NCI-H748 (cell line): ENCODE measurements at regions not wholly inside any gene's neighbourhood (a gene's known extent, or its start where the extent isn't known, plus 50 kb on each side); places are given as distances from the start of the nearest gene placed in this dataset.
"Not testable (repeated sequence)": the region's sequence is repeated elsewhere in the genome, so short reads cannot be mapped to it uniquely, and the experiment has no call there.

Experiments used
- DNase-seq: peaks from one replicate; lab custom pipeline; 2025; ENCODE audit not compliant: unreplicated experiment; lab: John Stamatoyannopoulos, UW

DNA sequence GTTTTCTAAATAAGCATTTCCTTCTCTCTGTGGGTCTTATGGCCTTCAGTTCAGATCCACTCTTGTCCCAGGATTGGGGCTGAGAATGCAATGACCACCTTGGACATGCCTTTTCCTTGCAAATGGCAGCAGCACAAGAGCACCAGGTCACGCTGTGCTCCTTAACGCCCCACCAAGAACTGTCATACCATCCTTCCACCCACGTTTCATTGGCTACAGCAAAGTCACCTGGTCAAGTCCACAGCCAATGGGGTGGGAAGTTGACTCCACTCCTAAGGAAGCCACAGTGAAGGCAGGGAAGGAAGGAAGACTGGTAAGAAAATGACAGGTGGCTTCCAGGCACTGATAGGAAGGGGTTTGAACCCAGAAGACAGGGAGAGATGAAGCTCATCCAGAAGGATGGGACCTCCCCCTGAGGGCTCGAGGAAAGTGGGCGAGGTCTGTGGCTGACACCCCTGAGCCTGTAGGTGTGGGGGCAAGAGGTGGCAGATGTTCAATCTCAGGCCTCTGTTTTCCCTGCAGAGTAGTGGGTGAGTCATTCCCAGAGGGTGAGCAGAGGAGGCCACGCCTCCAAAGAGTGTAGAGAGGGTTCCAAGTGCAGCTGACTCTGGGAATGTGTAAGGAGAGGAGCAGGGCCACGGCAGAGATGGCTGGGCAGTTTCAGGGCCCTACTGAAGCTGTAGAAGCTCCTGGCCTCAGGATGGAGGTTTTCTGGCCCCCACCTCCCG is 113.5 kb upstream of the VRK1 start:
- no peak for DNase-seq

DNA sequence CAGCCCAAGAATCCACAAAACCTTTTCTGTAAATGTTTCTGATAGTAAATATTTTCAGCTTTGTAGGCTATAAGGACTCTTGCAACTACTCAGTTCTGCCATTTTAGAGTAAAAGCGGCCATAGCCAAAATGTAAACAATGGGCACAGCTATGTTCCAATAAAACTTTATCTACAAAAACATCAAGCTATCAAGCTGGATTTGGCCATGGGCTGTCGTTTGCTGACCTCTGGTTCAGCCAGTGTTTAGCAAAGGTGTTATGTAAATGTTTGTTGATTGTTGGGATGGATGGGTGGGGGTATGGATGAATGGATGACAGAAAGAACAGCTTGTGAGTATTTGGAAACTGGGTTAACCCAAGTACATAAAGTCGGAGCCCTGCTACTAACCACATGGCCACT is 111.1 kb upstream of the VRK1 start:
- DNase-seq = peak; percentile 21

DNA sequence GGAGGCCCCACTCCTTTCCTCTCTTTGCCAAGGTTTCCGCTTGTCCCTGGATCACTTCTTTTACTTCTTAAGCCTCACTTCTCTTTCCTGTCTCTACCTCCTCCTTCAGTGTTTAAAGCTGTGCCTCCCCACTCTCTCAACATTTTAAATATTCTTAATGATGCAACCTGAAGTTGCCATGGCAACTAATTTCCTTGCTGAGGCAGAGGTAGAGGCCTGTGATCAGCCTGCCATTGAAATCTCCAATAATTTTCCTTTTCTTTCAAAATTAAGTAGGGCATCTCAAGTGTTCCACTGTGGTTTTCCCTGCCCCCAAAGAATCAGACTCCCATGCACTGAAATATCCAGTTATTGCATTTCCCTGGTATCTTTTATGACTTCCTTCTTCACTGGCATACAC is 108.6 kb upstream of the VRK1 start:
- peak; percentile 56 for DNase-seq

DNA sequence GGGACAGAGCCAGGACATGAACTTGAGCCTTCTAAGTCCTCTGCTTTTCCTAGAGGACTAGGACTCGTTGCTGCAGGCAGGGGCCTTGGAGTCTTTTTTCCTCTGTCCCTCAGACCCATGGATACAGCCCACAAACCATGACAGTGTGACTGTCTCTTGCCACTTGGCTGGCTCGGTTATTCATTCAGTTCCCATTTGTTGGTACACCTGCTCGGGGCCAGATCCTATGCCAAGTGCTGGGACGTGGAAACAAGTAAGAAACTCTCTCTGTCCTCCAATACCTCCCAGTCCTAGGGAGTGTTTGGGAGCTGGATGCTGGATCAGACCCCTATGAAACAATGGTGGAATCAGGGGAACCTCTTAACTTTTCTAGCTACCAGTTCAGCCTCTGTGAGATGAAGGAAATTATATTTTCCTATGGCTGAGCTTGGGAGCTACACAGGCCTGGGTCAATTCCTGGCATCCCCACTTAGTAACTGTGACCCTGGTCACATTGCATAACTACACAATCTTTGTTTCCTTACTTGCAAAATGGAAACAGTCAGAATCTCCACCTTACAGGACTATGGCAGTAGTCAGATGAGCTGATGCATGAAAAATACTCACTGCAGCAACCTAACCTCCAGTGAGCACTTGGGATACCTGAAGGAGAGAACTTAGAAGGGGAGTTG is 106.3 kb upstream of the VRK1 start:
- DNase-seq = no peak

DNA sequence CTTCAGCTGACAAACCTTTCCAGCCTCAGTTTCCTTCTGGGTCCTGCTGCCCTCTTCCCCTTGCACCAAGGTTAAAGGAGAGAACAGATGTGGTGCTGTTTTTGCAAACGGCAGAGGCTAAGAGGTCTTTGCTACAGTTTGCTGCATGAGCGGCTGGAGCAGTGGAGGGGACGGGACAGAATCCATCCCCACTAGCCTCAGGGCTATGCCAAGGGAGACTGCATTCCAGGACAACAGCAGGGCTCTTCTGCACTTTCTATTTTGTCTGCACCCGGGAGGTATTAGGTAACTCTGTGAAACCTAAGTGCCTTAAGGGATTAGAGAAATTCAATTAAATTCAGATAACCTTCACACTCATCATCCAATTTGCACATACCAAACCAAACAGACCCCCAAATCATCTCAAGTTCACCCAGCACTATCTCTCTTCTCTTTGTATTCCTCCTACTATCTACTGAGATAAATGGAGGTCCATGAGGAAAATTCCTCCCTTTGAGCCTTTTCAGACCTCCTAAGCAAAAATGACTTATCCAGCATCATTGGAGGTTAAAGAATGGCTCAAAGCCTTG is 103.8 kb upstream of the VRK1 start:
- DNase-seq = no peak

DNA sequence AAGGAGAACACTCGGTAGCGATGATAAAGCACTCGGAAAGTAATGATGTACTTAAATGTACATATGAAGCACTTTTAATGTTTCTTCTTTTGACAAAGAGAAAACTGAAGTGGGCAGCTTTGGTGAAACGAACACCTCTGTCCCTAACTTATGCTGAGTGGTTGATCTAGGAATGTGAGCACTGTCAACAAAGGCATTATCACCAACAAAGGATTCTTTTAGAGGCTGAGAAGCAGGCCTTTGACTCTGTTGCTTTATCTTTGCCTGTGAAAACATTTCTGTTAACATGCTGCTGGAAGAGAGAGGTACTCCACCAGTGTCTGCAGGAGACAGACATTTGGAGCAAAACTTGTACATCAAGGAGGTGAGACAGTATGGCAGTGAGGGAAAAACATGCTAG is 103.2 kb upstream of the VRK1 start:
- DNase-seq = no peak

DNA sequence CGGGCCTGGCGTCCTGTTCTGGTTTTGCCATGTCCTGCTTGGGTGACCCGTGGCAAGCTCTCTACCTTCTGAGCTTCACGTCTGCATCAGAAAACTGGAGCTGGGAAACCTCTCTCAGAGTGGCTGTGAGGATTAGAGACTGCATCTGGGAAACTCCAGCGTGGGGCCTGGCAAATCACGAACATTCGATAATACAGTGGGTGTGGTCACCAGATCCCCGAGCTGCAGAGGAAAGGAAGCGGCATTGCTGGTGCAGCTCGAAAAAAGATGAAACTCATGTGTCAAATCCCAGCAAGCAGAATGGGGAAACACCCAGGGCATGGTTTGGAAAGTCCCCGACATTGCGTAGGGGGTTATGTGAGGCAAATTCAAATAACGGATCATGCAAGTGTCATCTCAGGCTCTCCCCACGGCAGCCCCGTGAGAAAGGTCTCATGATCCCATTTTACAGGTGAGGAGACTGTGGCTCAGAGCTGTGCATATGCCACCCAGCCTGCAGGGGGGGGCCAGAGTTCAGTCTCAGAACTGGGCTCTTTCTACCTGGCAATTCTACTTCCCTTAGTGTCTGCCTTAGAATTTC is 98.1 kb upstream of the VRK1 start:
- DNase-seq = no peak

DNA sequence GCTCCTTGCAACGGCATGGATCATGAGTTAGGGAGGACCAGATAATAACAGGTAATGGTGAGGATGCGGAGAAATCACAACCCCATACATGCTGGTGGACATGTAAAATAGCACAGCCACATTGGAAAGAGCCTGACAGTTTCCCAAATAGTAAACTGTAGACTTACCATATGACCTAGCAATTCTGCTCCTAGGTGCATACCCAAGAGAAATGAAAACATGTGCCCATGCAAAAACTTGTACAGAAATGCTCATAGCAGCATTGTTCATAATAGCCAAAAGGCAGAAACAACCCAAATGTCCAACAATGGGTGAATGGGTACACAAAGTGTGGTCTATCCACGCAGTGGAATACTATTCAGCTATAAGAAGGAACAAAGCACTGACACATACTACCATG is 97.5 kb upstream of the VRK1 start:
- DNase-seq = no peak

DNA sequence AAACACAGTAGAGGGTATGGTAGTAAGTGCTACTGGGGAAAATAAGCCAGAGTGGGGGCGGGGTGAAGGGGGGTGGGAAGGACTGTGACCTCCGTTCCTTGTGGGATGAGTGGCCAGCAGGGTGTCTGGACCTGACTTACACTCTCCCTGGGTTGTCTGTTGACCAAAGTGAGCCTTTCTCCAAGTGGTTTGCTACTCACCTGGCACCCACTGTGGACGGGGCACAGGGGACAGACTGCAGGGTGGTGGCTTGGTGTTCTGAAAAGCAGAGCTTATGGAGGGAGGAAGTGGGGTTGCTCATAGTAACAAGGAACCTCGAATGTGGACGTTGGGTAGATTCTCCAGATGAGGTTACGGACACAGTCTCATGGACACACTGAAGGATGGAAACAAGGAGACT is 94.4 kb upstream of the VRK1 start:
- DNase-seq = no peak

DNA sequence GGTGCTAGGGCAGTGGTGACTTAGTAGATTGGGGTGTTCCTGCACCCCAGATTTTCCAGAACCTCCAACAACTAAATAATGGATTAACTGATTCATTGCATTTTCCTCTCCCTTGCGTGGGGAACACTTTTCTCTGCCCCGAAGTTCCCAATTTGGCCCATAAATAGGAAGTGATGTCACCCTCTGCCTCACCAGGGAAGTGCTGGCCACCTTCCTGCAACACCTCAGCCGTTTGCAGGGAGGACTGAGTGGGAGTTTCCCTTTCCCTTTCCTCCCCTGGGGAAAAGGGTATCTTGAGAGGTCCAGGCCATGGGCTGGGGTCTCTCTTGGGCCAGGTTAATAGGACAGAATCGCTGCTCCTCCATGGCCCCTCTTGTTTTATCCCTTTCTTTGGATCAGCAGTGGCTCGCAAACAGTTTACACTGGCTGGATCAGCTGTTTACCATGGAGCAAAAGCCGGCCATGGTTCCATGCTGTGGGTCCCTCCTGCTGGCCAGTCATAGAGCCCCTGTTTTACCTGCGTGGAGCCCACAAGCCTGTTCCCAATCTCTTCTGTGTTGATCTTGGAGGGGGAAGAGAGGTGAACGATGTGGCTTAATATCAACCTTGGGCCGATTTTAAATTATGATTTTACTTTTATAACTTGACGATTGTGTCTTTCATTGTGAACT is 91.6 kb upstream of the VRK1 start:
- DNase-seq = no peak

DNA sequence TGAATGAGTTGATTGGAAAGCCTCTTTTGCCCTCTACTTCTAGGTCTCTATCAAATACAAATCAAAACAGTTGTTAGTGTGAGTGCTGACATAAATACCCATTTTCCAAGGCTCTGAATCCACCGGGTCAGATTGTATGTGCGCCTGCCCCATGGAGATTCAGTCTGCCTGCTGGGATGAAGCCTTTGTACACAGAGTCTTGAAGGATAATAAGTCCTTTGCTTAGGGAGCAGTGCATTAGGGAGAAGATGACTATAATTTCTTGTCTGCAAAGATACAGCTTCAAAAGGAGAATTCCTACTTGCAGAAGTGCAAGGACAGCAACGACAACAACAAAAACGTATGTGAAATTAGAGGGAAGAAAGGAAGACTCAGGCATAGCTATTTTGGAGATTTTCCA is 90.3 kb upstream of the VRK1 start:
- DNase-seq = no peak

DNA sequence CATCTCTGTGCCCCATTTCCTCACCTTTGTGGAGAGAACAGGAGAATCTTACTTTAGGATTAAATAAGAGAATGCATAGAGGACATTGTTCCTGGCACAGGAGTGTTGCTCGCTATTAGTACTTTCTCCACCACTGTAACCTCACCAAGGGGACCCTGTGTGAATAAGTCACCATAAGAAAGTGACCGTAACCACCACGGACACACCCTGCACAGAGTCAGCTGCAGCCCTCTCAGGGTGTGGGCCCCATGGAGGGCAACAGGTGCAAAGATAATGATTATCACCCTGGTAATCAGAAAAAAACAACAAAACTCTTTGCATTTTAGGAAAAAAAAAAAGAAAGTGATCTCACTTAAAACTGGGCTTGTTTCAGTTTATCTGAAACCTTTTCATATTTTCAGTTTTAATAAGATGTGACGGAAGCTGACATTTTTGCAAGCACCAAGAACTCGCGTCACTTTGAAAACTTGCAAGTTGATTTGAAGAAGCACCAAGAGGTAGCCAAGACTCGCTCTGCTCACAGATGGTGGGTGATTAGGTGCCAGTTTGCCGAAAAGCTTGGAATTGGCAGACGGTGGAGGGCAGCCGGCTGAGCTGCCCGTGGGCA is 87.0 kb upstream of the VRK1 start:
- DNase-seq = no peak

DNA sequence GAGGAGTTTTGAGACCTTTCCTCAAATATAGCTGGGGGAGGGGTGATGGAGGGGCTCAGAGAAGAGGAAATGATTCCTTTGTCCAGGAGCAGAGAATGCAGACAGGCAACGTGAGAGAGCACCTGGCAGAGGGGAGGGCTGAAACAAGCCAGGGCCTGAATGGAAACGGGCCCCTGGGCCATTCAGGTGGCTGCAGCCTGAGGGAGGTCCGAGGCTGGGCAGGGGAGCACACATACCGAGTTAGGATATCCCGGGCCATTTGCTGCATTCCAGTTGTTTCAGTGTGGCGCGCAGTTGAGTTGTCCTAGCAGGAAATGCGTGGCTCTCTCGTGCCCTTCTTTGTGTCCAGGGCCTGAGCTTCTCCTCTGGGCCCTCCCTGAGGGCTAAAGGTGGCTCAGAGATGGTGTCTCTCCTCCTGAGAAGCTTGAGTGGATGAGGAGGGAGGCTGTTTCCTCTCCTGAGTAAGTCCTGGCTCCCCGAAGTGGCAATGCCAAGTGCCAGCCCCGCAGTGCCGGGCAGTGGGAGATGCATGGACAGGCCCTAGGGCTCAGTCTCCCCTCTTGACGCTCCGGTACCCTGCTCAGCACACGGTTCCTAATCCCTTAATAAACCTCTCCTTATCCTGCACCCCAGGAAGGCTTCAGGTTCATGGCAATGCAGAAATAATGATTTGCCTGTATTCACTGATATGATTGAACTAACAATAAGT is 85.5 kb upstream of the VRK1 start:
- DNase-seq = no peak

DNA sequence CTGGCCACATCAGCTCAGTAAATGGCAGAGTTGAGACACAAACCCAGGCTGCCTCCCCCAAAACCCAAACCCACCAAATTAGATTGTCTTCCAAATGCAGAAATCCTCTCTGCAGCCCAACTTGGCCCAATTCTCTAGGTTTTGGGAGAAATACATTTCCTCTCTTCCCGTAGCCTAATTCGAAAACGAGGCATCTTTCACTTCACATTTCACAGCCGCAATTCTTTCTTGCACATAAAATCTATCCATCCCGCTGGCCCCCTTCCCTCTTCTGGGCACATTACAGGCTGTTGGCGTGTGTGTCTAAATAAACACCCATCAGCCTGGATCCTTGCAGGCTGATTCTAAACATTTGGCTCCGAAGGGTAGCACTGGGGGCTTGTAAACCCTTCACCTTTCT is 83.8 kb upstream of the VRK1 start:
- DNase-seq = no peak

DNA sequence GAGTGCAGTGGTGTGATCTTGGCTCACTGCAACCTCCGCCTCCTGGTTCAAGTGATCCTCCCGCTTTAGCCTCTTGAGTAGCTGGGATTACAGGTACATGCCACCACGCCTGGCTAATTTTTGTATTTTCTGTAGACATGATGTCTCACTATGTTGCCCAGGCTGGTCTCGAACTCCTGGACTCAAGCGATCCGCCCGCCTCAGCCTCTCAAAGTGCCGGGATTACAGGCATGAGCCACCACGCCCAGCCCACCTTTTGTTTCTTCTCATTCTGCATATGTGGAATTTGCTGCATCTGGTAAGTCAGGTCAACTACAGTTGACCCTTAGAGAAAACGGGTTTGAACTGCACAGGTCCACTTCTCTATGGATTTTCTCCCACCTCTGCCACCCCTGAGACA is 82.6 kb upstream of the VRK1 start:
- not testable (repeated sequence) for DNase-seq

DNA sequence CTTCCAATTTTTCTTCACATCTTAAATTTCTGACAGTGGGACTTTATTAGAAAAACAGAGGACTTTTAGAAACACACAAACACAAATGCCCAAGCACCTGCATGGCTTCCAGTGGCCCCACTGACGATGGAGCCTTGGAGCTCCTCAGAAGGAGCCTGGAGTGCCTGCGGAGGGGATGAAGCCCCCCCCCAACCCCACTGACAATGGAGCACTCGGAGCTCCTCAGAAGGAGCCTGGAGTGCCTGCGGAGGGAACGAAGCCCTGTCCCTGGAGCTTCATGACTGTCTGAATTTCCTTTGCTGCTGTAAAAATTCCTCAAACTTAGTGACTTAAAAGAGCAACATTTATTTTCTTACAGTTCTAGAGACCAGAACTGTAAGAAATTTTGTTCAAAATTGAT is 80.1 kb upstream of the VRK1 start:
- DNase-seq = no peak

DNA sequence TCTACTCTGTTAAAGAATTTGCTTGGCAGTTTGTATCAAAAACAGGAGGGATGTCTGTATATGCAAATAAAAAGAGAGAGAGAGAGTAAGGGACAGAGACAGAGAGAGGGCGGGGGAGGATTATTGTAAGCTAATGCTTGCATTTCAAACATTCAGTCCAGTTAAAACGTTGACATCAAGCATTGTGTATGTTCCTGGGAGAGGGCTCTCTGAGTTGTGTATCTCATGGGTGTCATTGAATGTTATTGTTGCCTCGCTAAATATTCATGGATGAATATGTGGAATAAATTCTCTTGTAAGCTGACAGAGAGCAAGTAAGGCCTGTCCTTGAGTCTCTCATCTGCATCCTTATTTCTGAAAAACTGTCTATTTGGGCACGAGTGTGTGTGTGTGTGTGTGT is 78.8 kb upstream of the VRK1 start:
- DNase-seq = no peak

DNA sequence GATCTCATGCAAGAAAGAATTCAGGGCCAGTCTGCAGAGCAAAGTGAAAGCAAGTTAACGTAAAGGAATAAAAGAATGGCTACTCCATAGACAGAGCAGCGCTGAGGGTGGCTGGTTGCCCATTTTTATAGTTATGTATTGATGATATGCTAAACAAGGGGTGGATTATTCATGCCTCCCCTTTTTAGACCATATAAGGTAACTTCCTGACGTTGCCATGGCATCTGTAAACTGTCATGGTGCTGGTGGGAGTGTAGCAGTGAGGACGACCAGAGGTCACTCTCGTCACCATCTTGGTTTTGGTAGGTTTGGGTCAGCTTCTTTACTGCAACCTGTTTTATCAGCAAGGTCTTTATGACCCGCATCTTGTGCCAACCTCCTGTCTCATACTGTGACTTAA is 76.5 kb upstream of the VRK1 start:
- DNase-seq = not testable (repeated sequence)

DNA sequence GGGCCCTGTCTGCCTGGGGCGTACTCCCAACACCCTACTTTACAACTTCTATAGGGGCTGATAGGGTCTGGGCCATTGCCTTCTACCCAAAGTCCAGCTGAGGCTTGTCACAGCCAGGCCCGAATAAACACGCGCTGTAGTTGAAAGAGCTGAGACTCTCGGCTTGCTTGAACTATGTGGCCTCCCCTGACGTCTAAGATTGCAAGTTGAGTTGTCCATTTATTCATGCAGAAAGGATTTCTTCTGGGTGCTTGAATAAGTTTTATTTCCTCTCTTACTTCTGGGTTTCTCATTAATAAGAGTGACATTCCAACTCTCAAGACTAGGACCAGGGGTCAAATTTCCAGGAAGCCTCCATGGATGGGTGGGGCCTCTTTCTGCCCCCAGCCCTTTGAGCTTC is 74.4 kb upstream of the VRK1 start:
- no peak for DNase-seq

DNA sequence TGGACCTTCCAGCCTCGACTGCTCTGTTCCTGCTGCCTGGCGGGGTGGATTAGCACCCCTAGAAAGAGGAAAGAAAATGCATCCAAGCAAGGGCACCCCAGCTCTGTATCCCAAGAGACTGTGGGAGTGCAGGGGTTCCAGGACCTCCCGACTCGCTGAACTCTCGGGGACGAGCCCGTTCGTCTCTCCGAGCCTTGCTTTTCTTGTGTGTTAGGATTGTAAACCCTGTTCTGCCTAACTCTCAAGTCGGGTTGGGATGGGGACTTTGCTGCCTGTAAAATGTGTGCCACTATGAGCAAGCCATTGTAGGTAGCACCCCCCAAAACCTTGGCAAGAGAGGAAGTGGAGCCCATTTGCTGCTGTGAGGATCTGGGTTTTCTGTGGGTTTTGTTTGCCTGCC is 73.2 kb upstream of the VRK1 start:
- DNase-seq = no peak

DNA sequence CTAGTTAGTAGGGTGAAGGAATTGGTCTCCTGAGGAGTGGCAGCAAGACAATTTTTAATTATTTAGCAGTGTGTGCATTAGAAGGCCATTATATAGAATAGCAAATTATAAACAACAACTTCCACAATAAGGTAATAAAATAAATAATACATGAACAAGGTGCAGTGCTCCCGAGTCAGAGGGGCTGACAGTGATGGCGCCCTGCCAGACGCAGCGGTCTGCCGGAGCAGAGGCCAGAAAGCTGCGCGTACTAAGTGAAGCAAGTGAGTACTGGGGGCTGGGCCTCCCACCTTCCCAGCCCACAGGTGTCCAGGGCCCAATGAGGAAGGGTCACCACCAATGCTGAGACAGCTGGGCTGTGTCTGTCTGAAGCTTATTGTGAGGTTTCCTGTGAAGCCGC is 72.0 kb upstream of the VRK1 start:
- DNase-seq = no peak
